ENCODE measurements at regions not wholly inside any gene's neighbourhood (a gene's known extent, or its start where the extent isn't known, plus 50 kb on each side); places are given as distances from the start of the nearest gene placed in this dataset.
"Not testable (repeated sequence)": the region's sequence is repeated elsewhere in the genome, so short reads cannot be mapped to it uniquely, and the experiment has no call there.

- DNase-seq (ENCODE audit: low read depth in 2 of 2) = no peak
Measured at GRCh38 chr6:21742238-21742660, 148.7 kb downstream of the SOX4 start.

- DNase-seq (ENCODE audit: low read depth in 2 of 2) = no peak
Measured at GRCh38 chr6:21744331-21744730, 150.8 kb downstream of the SOX4 start.

GRCh38 chr6:21745543-21746337, 152.2 kb downstream of the SOX4 start:
- no peak for DNase-seq (ENCODE audit: low read depth in 2 of 2)

GRCh38 chr6:21747441-21747840, 153.9 kb downstream of the SOX4 start:
- DNase-seq (ENCODE audit: low read depth in 2 of 2) = no peak

GRCh38 chr6:21748343-21749056, 154.9 kb downstream of the SOX4 start:
- DNase-seq (ENCODE audit: low read depth in 2 of 2) = no peak

- DNase-seq (ENCODE audit: low read depth in 2 of 2) = no peak
Measured at GRCh38 chr6:21749754-21750153, 156.2 kb downstream of the SOX4 start.

GRCh38 chr6:21750575-21750974, 157.0 kb downstream of the SOX4 start:
- DNase-seq (ENCODE audit: low read depth in 2 of 2) = no peak

- no peak for DNase-seq (ENCODE audit: low read depth in 2 of 2)
Measured at GRCh38 chr6:21751608-21752007, 158.1 kb downstream of the SOX4 start.

GRCh38 chr6:21752054-21752811, 158.7 kb downstream of the SOX4 start:
- DNase-seq (ENCODE audit: low read depth in 2 of 2) = no peak

GRCh38 chr6:21753241-21754108, 159.9 kb downstream of the SOX4 start:
- no peak for DNase-seq (ENCODE audit: low read depth in 2 of 2)

GRCh38 chr6:21754891-21755290, 161.3 kb downstream of the SOX4 start:
- no peak for DNase-seq (ENCODE audit: low read depth in 2 of 2)

- no peak for DNase-seq (ENCODE audit: low read depth in 2 of 2)
Measured at GRCh38 chr6:21756487-21756886, 162.9 kb downstream of the SOX4 start.

GRCh38 chr6:21757392-21757791, 163.8 kb downstream of the SOX4 start:
- not testable (repeated sequence) for DNase-seq (ENCODE audit: low read depth in 2 of 2)

- no peak for DNase-seq (ENCODE audit: low read depth in 2 of 2)
Measured at GRCh38 chr6:21759721-21760120, 166.2 kb downstream of the SOX4 start.

GRCh38 chr6:21761053-21761730, 167.6 kb downstream of the SOX4 start:
- not testable (repeated sequence) for DNase-seq (ENCODE audit: low read depth in 2 of 2)

GRCh38 chr6:21764989-21765388, 171.4 kb downstream of the SOX4 start:
- no peak for DNase-seq (ENCODE audit: low read depth in 2 of 2)

- DNase-seq (ENCODE audit: low read depth in 2 of 2) = no peak
Measured at GRCh38 chr6:21767891-21768648, 174.5 kb downstream of the SOX4 start.

- no peak for DNase-seq (ENCODE audit: low read depth in 2 of 2)
Measured at GRCh38 chr6:21769405-21769861, 175.9 kb downstream of the SOX4 start.

GRCh38 chr6:21769968-21770367, 176.4 kb downstream of the SOX4 start:
- no peak for DNase-seq (ENCODE audit: low read depth in 2 of 2)

Measured in stimulated activated CD4-positive, alpha-beta T cell treated with anti-CD3 and anti-CD28 coated beads, Interleukin-15, amount 100 ng/mL, for 48 hours (primary cell).